ENCODE measurements at regions not wholly inside any gene's neighbourhood (a gene's known extent, or its start where the extent isn't known, plus 50 kb on each side); places are given as distances from the start of the nearest gene placed in this dataset.

DNA sequence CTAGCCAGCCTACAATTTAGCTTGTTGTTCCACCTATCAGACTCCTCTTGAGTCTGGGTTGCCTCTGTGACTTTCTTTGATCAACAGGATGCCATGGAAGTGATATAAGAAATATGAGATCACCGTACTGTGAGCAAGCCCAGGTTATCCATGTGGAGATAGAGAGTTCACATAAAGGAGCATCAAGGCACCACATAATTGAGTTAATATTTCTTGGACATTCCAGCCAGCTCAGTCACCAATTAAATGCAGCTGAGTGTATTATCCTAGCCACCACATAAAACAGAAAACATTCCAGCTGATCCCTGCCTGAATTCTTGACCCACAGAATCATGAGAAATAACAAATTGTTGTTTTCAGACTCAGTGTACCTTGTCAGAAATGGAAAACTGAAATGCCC is 253.6 kb downstream of the PPP1R2C start:
- DNase-seq (ENCODE audit: low read depth in 2 of 2) = no peak

DNA sequence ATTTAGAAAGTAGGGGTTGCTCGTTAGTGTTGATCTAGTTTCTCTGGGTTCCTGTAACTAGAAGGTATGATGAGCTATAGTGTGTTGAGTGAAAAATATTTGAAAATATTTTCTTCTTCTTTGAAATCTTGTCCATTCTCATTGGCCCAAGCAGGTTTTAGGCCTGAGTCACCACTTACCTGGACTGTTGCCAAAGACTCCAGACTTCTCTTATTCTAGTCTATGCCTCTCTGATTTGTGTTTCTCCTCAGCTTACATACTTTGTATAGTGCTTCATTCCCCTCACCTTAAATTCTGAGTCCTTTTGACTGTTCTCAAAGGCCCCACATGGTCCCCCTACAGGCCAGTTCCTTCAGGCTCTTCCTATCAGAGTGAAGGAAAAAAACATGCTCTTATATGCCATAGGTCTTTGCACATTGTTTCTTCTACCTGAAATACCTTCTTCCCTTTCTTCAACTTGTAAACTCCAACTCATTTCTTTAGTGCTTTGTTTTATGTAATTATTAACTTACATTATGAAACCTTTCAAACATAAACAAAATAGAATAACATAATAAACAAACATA is 258.2 kb downstream of the PPP1R2C start:
- DNase-seq (ENCODE audit: low read depth in 2 of 2) = no peak

DNA sequence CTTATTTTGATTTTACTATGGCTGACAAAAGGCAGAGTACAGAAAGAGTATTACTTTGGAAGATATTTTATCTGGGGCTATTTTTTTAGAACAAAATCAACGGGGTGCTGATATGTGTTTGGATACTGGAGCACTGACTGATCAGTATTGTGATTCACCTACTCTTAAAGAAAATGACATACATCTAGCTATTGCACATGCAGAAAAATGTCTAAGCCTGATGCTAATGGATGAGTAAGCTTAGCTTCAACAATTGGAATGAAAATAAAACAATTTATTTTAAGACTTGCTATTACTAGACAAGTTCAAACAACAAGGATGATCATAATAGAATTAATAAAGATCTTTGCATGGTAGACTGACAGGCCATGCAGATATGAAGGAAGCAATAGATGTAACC is 262.0 kb downstream of the PPP1R2C start:
- no peak for DNase-seq (ENCODE audit: low read depth in 2 of 2)

DNA sequence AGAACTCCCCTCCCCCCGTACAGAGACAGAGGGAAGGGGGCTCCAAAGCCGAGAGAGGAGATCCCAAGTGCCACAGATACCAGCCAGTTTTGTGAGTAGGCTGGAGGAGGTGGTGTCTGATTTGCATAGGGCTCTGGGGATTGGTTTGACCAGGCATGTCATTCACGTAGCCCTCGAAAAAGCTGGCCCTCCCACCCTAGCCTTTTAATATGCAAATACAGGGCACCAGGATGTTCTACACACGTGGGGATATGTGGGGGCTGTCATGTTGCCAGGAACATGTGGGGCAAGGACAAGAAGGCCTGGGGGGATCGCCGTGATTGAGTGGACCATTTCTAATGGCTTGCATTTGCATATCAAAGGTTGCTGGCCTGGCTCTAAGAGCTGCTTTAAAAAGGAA is 272.9 kb downstream of the PPP1R2C start:
- DNase-seq (ENCODE audit: low read depth in 2 of 2) = no peak

DNA sequence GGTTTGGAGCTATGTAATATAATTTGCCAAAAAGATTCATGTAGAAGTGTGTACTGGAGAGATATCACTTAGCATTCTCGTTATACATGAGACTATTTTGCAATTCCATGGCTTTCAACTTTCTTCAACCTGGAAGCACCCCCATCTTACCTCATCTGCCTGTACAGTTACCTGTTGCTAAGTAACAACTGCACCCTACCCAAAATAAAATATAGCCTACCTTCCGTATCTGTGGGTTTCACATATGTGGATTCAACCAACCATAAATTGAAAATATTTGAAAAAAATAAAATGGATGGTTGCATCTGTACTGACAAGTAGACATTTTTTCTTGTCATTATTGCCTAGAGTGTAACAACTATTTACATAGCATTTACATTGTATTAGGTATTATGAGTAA is 278.3 kb downstream of the PPP1R2C start:
- DNase-seq (ENCODE audit: low read depth in 2 of 2) = no peak

DNA sequence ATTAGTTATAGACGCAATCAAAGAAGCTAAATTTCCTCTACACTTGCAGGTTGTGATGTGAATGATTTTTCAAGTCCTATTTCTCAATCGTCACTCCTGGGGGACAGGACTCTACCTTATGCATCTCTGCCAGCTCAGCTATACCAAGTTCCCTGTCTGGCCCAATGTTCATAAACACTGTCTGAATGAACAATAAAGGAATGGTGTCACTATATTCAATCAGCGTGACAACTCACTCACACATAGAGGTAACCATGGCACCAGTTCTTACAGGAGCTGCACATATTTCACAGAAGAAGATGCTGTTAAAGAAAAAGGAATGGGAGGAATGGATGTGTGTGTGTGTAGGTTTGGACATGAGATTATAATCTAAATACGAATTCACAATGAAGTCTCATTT is 280.6 kb downstream of the PPP1R2C start:
- no peak for DNase-seq (ENCODE audit: low read depth in 2 of 2)

DNA sequence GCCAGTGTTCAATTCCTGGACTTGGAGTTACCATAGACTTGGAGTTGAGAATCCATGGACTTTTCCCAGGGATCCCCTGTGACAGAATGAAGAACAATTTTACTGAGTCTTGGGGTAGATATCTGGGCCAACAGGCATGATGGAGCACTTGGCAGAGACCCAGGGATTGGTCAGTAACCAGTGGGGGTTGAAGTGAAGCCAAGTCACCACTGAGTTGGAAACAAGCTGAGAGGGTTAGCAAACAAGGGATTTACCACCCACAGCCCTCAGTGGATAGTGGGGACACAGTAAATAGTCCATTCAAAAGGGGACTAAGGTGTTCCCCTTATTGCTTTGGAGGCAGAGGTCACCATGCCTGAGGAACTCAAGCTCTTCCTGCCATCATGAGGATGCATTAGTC is 281.7 kb downstream of the PPP1R2C start:
- no peak for DNase-seq (ENCODE audit: low read depth in 2 of 2)

DNA sequence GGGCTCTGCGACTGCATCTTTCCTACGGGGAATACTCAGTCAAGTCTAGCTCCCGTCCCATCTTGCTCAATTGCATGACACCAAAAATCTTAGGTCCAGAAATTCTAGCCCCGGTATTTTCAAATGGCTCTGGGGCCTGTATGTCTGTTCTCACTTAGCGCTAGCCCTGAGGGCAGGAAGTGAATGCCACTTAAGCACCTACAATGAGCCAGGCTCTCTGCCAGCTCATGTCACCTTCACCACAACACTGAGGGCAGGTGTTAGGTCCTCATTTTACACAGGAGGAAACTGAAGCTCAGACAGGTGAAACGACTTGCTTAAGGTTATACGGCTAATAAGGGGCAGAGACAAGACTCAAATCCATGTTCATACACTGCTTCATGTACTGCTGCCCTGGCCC is 282.8 kb downstream of the PPP1R2C start:
- DNase-seq (ENCODE audit: low read depth in 2 of 2) = no peak

DNA sequence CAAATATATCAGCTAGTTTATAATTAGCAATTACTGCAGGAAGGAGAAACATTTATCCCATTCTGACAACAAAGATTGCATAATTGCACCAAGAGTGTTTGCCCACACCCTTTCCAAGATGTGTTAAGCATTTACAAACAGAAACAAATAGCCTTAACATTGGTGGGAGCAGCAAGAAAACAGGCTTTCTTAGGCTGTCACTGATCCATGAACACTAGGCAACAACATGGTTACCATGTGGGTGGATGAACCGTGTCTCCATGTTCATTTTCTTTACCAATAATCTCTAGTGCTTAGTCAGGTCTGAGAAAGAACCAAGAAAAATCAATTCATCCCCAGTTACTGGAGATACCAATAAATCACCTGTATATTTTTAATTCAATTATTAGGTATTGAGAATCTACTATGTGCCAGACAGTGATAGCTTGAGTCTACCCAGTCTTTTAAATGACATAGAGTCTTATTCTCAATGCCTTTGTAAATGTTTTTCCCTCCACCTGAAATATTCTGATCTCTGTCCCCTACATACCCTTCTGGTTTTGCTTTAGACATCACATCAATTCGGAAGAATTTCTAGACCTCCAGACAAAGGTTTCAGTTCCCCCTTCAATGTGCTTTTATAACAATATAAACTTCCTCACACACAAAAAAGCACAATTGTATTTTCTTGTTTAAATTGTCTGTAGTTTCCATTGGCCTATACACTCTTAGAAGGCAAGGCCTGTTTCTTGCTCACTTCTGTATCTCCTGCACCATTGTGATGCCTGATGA is 286.6 kb downstream of the PPP1R2C start:
- no peak for DNase-seq (ENCODE audit: low read depth in 2 of 2)

DNA sequence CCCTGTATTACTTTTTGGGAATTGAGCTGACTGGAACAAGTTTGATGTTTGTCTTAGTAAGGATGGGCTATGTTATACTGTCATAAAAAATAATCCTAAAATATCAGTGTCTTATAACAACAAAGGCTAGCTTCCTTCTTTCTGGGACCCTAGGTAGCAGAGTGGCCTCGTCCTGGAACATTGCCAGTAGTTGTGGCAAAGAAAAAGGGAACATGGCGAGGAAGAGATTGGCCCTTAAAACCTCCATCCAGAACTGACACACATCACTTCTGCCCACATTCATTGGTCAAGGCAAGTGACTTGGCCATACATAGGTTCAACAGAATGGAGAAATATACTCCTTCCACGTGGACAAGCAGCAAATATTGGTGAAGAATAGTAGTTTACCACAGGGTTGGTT is 287.9 kb downstream of the PPP1R2C start:
- no peak for DNase-seq (ENCODE audit: low read depth in 2 of 2)

DNA sequence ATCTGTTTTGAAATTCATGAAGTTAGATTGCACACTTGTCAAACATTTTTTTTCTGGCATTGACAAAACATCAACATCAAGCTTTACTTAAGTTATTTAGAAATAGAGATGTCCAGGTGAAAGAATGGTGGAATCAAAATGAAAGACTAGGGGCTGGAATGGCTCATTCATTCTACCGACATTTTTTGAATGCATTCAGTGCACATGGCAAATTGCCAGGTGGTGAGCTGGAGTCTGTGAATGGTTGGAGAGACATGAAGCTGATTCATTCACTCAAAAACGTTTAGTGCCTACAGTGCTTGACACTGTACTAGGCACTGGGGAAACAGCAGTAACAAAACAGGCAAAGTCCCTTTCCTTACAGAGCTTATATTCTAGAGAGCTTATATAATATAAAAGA is 292.4 kb downstream of the PPP1R2C start:
- no peak for DNase-seq (ENCODE audit: low read depth in 2 of 2)

DNA sequence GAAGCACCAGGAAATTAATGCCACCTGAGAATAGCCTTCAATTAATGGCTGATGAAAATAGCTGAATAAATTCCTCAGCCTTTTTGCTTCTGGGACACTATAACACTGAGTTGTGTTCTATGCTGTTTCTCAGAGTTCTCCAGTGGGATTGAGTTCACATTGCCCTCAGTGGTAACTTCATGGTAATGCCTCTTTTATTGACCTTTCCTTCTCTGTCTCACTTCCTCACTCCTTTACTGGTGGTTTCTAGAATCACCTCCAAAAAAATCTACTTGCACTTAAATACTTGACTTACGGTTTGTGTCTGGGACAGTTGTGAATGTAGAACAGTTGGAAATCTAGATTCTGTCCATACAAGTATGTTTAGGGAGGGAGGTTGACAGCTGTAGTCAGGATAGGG is 293.7 kb downstream of the PPP1R2C start:
- DNase-seq (ENCODE audit: low read depth in 2 of 2) = no peak

DNA sequence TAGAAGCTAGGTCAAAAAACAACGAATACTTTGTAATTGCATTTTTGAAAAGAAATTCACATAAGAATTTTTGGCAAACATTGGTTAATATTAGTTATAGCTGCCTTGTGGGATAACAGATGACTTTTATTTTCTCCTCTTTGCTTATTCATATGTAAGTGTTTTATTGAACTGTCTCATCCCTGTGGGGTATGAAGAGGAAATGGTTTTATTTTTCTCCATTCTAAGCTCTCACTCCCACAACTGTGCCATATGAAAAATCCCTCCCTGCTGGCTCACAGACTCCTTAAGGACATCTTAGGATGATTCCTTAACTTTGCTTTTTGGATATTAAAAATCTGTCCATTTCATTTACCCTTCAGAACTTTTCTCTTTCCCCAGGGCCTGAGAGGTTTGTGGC is 300.6 kb downstream of the PPP1R2C start:
- no peak for DNase-seq (ENCODE audit: low read depth in 2 of 2)

DNA sequence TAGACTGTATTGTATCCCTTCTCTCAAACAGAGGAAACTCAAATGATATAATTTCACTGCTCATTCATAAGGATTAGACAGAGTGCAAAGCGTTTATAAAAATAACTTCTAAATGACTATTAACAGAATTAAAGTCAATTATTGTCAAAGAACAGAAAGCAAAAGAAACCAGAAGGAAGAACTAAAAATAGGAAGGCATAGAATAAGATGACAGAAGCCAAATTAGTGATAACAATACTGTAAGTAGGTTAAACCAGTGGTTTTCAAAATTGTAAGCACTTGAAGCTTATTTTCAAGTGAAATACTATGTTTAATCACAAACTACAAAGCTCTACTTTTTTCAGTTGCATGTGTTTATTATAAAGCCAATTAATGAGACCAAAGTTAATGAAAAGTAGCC is 305.2 kb downstream of the PPP1R2C start:
- DNase-seq (ENCODE audit: low read depth in 2 of 2) = no peak

DNA sequence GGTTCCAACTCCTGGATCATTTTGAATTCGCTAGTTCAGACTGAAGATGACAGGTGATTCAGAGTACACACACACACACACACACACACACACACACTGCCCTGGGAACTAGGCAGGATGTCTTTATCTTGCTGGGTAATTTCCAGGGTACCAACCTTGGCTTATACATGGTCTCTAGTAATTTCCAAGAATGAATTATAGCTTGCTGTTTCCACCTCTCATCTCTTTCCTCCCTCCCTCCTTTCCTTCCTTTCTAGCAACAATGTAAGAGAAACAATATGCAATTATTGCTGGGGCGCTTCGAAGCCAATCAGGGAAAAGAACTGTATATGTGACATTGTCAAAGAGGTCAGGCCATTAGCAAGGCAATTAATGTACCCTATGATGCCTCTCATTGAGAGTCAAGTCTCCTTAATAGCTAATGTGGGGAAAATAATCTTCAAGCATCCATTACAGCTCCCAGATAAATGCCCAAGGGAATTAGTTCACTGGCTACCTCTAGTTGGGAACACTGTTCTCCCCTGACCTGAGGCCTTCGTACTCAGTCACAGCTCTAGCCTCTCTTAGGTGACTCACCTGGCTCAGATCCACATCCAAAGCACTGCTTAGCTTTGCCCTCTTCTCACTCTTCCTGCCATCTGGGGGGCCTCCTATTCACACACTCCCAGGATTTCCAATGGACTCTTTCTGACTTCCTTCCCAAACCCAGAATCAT is 311.5 kb downstream of the PPP1R2C start:
- DNase-seq (ENCODE audit: low read depth in 2 of 2) = no peak

DNA sequence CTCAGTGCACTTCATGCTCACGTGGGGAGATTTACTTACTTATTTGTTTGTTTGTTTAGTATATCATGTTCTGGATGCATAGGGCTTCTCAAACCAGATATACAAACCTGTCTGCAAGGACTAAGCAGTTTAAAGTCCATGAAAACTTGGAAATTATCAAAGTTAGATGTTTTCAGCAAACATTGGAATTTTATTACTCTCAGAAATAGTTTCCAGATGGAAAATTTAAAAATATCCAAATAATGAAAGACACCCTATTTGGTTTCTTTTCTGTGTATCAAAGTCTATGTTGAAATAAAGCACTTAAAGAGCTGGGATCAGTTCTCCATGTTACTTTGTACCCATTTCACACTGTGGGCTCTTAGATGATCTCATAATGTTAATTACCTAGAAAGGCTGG is 312.1 kb downstream of the PPP1R2C start:
- DNase-seq (ENCODE audit: low read depth in 2 of 2) = no peak

DNA sequence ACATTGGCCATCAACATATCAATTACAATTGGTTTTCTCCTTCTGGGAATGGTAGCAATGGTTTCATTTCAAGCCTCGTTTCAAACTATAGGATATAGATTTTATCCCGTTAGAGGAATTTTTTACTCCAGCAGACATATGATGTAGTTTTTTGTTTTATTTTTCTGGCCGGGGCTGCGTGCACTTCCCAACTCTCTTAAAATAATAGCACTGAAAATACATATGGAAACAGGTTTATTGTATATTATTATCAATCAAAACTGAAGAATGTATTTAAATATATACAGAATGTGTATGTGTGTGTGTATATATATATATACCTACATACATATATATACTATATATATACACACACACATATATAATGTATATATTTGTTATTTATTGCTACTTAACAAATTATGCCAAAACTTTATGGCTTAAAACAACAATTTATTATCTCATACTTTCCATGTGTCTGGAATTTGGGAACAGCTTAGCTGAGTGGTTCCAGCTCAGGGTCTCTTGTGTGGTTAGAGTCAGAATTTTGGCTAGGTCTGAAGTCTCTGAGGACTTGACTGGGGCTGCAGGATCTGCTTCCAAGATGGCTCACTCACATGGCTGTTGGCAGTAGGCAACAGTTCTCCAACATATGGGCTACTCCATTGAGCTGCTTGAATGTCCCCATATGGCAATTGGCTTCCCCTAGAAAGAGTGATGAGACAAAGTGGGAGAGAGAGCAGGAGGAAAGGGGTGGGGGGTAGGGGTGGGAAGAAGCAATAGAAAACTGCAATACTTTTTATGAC is 314.1 kb downstream of the PPP1R2C start:
- no peak for DNase-seq (ENCODE audit: low read depth in 2 of 2)

DNA sequence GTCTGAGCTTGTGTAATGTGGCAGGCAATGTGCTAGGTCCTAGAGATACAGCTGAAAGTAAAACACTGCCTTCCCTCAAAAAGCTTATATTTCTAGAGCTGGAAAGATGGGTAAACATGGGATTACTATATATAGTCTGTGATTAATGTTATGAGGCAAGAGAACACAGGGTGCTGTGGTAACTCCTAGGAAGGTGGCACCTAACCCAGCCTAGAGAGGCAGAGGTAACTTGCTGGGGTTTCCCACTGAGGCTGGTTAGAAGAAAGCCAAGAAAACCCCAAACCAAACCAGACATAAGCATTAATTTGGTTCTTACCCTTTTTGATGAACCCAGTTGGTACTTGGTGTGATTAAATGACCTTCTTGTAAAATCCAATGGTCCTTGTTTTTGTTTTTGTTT is 315.0 kb downstream of the PPP1R2C start:
- DNase-seq (ENCODE audit: low read depth in 2 of 2) = no peak

DNA sequence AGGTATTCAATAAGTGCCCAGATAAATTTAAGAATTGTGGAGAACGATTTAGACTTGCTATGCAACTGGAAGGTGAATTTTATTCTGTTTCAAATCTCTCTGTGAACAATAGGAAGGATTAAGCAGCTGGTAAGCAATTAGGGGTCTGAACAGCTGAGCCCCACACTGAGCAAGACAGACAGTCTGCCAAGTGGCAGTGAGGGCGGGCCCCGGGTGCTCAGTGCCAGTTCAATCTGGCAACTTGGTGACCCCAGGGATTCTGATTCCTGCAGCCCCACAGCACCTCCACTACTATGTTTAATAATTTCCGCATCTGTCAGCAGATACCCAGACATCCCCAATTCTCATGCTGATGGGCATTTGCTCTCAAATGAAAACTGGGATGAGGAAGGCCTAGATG is 317.3 kb downstream of the PPP1R2C start:
- DNase-seq (ENCODE audit: low read depth in 2 of 2) = no peak

DNA sequence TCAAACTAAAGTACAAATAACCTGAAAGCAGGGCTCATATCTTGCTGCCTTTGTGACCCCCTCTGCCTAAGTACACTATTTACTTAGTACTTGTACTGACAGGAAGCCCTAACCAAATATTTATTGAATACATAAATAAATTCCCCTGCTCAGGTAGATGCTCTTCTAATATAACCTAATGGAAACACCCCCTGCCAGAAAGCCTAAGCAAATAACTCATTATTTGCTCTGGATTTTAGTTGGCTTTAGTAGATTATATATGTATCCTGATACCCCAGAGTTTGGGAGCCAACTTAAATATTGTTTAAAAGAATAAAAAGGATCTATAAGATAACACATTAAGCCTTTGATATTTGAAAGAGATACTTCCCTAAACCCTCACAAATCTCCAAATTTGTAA is 318.2 kb downstream of the PPP1R2C start:
- DNase-seq (ENCODE audit: low read depth in 2 of 2) = no peak

DNA sequence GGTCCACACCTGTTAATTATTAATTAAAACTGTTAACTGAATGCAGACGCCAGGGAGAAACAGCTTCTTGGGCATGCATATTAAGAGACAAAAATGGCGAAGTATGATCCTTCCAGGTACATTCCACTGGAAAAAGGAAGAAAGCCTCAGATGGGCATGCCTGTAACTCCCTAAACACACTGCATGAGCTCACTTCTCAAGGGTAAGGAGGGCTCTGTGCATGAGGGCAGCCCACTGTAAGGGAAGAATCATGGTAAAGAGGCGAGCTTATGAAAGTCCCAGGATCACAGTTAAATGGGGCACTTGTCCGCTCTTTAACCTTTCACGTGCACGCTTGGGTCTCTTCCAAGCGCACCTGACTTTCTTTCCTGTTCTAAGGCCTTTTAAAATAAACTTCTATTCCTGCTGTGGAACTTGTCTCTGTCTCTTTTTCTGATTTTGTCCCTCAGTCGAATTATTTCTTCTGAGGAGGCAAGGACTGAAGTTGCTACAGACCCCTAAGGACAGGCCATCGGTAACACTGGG is 321.7 kb downstream of the PPP1R2C start:
- DNase-seq (ENCODE audit: low read depth in 2 of 2) = no peak

DNA sequence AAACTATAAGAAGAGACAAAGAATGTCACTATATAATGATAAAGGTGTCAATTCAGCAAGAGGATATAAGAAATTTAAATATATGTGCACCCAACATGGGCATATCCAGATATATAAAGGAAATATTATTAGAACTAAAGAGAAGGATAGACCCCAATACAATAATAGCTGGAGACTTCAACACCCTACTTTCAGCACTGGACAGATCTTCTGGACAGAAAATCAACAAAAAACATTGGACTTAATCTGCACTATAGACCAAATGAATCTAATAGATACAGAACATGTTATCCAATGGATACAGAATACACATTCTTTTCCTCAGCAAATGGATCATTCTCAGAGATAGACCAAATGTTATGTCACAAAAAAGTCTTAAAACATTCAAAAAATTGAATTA is 327.7 kb downstream of the PPP1R2C start:
- no peak for DNase-seq (ENCODE audit: low read depth in 2 of 2)

All from stimulated activated CD4-positive, alpha-beta T cell treated with anti-CD3 and anti-CD28 coated beads, Interleukin-15, amount 100 ng/mL, for 48 hours (primary cell).